Daoy (cell line): ENCODE measurements at regions not wholly inside any gene's neighbourhood (a gene's known extent, or its start where the extent isn't known, plus 50 kb on each side); places are given as distances from the start of the nearest gene placed in this dataset.

ENCODE experiments used
- DNase-seq: peaks from one replicate; pipeline ENCODE4 v3.0.0-alpha.2; 2015; ENCODE audit warnings: low read depth

DNA sequence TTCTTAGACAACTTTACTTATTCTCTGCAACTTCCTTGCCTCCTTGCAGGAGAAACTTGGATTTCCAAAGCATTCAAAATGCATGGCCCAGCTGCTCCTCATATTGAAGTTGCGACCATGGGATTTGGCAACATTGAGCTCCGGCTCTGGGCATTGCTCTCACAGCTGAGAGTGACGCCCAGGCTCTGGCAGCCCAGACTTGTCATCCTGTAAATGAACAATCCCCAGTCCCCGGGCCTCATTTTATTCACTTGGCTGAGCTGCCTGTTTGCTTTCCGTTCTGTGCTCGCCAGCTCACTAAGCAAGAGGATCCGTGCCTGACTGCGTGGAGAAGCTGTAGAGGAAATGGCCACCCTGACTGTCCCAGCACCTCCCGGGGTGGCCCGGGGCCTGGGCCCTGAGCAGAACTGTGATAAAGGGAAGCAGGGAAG is 119.5 kb upstream of the CD93 start:
- DNase-seq, result no peak

DNA sequence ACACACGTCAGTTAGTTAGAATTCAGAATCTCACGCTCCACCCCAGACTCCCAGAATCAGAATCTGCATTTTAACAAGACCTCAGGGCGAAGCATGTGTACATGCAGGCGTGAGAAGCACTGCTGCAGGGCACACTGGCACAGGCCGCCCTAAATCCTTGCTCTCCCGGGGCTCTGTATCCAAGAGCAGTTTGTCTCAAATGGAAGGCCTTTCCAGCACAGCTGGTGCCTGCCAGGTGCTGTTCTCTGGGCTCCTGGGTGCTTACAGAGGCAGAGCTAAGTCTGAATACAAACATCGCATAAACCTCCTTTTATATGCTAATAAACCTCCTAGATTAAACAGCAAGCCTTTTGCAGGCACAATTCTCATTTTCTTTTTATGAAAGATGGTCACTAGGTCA is 119.1 kb upstream of the CD93 start:
- DNase-seq, result no peak

DNA sequence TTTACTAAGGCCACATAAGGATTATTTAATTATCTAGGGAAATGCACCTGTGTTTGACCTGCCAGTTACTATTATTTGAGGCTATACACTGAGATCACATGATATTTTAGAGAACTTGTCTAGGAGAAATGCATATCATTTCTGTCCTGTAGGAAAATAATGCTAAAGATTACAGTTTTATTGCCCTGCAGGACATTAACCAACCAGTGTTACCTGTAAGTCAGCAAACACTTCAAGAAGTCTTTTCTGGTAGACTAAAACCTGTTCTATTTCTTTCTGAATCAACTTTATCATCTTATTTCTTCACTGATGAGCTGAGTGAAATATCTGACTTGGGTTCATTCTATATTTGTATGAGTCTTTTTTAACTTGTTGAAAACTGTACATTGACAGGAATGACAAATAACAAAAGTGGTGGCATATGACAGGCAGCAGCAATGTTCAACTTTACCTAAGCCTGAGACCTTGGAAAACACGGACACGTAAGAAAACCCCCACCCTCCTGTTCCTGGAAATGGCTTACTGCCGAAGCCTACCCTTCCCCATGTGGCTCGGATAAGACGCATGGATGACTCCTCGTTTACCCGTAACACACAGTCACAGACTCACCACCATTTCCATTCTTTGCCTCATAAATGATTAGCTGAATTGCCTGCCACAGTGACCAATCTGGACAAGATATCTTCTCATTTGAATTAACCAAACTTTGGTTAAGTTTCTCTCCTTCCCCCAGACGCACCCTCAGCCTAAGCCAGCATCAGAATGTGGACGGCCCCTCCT is 118.0 kb upstream of the CD93 start:
- no peak for DNase-seq

DNA sequence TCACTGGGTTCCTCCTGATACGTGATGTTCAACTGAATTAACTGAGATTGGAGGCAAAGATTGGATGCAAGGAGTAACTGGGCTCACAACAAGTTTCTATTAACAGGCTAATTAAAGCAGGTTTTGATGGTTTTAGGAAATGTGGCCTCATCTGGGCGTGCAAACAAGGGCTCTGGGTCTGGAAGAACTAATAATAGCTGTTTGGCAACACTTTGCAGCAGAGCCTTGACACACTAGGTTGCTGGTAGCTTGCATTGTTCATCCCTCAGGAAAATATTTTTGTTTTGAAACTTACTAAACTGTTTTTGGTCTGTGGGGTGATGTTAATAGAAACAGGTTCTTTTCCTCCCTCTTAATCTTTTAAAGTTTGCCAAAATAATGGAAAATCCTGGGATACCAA is 117.2 kb upstream of the CD93 start:
- DNase-seq, result no peak

DNA sequence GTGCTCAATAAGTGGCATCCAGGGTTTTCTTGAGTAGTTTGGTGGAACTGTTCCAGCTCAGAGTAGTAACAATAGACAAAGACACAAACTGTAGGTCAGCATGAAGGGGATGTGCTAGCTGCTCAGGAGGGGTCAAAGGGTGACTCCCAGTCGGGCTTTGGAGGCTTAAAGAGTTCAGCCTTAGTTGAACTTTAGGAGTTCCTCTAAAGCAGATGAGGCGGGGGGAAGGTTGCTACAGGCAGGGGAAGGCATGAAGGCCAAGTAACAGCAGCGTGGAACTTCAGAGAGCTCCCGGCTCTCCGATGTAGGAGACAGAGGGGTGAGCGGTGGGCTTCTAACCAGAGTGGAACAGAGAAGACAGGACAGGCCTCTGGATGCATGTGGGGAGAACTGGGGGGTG is 115.5 kb upstream of the CD93 start:
- no peak for DNase-seq

DNA sequence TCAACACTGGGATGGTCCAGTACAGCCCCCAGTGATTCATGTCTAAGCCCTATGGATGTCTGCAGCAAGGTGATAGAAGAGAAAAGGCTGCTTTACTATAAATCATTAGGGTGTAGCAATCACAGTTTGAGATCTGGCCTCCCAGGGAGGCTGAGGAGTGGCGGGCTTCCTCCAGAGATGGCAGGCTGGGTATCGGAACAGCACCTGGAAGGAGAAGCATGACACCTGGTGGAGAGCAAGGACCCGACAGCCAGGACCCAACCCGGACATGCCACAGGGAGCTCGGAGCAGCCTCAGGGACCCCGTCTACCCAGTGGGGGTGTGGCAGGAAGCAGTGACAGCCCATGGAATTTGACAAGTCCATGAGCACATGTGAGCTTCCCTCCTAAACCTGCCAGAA is 114.8 kb upstream of the CD93 start:
- DNase-seq, result peak; percentile 61

DNA sequence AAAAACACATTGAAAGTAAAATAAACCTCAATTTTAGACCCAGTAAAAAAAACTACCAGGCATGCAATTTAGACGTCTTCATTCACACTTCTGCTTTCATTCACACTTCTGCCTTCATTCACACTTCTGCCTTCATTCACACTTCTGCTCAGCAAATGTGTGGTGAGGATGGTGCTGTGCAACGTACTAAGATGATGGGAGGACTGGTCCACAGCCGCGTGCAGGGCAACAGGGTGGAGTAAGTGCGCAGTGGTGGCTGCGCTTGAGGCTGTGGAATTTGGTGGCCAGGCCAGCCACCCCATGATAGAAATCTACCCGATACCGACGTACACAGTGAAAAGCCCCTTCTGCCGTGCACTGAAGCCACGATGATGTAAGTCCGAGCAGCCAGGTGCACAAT is 114.3 kb upstream of the CD93 start:
- no peak for DNase-seq

DNA sequence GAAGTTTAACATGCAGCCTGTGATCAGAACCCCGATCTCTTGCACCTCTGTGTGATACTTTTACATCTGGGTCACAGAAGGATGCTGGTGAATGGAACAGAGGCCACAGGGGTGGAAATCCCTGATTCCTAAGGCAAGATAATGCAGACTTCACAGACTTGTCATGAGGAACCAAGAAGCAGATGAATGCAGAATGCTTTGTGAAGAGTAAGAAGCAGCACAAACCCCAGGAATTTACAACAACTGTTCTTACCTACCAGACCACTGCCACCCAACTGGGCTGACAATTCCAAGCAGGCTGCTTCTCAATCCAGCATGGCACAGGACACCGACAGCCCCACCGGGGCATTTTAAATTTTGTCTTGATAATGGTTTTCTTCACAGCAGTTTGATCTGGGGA is 113.2 kb upstream of the CD93 start:
- no peak for DNase-seq

DNA sequence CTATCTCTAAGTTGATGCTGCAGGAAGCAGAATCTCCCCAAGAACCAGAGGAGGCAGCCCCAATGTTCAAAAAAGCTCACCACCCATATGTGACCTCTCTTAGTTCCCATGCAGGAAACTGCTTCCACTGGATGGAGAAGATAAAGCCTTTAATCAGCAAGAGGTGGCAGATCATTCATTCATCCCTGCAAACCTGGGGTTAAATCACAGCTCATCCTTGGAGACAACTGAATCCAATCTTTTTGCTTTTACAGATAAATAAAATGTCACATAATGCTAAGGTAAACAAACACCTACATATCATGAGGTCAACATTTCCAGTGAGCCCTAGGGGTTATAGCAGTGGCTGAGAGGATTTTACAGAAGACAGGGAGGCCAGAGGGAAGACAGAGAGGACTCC is 112.7 kb upstream of the CD93 start:
- DNase-seq, result no peak

DNA sequence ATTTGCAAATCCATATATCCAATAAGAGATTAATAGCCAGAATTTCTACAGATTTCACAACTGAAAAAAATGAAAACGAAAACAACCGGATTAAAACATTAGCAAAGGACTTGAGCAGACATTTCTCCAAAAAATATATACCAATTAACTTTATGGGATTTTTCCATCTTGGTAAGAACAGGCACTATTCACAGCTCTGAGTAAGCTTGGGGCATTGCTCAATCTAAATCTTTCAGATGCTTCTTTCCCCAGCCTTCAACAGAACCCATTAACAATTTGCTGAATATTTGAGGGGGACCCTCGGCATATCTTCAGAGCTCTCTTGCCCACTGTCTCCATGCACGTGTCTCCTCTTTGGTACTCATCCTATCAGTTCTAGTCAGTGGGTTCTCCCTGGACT is 111.7 kb upstream of the CD93 start:
- no peak for DNase-seq

DNA sequence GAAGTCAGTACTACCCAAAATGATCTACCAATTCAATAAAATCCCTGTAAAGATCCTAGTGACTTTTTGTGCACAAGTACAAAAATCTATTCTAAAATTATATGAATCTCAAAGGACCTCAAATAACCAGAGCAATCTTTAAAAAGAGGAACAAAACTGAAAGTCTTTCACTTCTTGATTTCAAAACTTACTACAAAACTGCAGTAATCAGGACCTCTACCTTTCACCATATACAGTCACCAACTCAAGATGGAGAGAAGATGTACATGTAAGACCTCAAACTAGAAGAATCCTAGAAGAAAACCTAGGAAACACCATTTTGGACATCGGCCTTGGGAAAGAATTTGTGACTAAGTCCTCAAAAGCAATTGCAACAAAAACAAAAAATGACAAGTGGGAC is 109.5 kb upstream of the CD93 start:
- no peak for DNase-seq

DNA sequence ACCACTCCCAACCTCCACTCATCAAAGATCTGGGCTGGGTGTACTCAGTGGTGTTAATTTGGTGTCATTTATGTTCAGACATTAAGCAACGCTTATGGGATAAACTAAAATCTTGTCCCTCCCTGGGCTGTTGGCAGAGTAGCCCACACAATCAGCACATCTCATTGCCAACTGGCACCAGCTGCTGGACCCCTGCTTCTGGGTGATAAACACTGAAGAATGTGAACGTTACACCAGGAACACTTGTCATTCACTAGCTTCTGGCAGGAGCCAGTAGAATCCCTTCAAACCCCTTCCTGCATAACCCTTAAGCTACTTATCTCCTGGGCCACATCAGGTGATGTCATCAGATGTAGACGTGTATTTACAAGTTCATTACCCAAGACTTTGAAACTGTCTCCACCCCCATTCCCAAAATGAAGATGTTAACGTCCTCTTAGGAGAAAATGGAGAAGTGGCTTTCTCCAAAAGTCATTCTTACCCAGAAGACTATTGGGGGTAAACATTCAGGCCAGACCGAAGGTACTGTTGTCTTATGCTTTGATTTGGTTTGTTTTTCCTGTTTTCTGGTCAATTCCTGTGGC is 107.8 kb upstream of the CD93 start:
- DNase-seq, result no peak

DNA sequence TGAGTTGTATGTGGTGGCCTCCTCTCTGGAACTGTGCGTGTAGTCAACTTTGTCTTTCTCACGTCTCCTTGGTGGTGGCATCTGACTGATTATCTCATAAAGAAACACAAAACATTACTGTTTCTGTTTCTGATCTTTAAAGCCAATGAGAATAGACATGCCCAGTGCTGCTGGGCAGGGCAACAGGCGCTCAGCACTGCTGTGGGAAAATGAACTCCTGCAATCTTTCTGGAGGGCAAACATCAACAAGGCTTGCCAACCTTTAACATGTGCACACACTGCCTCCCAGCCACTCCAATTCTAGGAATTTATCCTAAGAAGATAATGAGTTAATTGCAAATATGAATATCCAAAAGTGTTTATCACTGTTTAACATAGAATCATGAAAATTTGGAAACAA is 106.3 kb upstream of the CD93 start:
- DNase-seq, result no peak

DNA sequence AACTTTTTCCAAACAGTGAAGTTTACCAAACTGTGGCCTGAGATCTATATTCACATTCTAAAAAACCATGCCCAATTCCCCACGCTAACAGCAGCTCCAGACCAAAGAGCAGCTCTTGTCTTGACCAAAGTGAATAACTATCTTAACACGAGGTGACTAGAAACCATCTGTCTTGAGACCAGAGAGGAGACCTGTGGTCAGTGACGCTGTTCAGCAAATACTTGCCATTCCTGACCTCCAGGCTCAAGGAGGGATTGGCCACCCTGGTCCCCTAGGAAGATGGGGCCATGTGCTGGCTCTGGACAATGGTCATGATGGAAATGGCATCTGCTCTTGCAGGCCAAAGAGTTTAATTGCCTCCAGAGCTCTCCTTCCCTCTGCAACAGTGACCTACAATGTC is 104.4 kb upstream of the CD93 start:
- DNase-seq, result no peak

DNA sequence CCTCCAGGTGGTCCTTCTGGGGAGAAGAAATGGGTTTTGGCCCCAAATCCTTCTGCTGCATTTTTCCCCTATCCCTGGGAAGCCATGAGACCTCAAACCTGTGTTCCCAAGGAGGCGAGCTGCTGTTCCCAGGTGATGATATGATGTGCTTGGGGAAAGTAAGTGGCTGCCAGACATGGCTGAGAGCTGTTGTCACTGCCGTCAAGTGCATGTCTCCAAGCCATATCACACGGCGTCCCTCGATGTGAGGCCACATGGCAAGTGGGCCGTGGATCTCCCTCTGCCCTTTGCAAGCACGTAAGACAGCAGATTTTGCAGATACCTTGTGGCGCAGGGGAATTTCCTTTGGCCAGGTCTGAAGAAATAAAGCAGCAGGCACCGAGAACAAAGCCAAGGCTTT is 103.7 kb upstream of the CD93 start:
- no peak for DNase-seq

DNA sequence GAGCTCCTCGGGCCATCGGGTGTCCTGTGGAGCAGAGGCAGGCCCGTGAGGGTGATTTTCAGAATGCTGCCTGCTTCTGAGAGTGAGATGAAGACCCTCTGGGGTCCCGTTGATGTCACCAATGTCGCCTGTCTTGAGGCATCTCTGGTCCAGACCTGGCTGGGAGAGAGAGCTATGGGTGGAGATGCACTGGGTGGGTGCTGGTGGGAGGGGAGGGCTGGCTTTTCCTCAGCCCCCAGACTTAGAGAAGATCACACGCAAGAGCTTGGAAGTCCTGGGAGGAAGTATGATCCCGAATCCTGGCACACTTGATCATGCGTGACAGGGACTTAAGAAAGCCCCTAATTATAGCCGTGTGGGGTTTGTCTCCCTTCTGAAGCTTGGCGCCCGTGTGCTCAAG is 103.2 kb upstream of the CD93 start:
- no peak for DNase-seq

DNA sequence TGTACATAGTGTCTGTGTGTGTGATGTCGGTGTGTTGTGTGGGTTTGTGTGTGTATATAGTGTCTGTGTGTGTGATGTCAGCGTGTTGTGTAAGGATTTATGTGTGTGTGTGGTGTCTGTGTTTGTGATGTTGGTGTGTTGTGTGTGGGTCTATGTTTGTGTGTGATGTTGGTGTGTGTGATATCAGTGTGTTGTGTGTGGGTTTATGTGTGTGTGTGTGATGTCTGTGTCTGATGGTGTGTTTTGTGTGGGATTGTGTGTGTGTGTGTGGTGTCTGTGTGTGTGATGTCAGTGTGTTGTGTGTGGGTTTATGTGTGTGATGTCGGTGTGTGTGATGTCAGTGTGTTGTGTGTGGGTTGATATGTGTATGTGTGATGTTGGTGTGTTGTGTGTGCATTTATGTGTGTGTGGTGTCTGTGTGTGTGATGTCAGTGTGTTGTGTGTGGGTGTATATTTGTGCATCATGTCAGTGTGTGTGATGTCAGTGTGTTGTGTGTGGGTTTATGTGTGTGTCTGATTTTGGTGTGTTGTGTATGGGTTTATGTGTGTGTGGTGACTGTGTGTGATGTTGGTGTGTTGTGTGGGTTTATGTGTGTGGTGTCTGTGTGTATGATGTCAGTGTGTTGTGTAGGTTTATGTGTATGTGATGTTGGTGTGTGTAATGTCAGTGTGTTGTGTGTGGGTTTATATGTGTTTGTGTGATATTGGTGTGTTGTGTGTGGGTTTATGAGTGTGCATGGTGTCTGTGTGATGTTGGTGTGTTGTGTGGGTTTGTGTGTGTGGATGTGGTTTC is 102.4 kb upstream of the CD93 start:
- DNase-seq, result no peak

DNA sequence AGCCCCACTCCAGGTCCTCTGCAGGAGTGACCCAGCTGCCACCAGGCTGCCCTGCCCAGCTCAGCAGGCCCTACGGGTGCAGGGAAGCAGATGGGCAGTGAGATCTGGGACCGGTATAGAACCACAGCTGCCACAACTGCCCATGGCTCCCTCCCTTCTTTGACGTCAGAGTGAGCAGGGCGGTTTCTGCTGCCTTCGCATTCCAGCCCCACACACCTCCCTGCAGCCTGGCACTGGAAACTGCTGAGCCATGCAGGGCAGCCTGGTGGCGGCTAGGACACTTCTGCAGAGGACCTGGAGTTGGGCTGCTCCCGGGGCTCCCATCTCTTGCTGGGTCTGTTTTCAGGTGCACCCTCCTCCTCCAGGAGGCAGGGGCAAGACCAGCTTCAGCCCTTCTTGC is 101.6 kb upstream of the CD93 start:
- DNase-seq, result peak; percentile 40

DNA sequence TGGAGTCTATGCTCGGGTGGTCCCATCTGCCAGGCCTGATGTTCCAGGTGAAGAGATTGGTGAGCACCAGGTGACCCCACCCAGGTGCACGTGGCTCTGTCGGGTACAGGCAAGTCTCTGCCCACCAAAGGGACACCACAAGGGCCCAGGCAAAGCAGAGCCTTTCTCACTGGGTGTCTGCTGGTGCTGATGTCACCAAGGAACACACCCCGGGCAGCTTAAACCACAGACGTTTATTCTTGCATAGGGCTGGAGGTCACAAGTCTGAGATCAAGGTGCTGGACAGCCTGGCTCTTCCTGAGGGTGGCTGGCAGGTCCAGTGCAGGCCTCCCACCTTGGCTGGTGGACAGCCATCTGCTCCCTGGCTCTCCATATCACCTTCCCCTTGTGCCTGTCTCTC is 100.7 kb upstream of the CD93 start:
- no peak for DNase-seq

DNA sequence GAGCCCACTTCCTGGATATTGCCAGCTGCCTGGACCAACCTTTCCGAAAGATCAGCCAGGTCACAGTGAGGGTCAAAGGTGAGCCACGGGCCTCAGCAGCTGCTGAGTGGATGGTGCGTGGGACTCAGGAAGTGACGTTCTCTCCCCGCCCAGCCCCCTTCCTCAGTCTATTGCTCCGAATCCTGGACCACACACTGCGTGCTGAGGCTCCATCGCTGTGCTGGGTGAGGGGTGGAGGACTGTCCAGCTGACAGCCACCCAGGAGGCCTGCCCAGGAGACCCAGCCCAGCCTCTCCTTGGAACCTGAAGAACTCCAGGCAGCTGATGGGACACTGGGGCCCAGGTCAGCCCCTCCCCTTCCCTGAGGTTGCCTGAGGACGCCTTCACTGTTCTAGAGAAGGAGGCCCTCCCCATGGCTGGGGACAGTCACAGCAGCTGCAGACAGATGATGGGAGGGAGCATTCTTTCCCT is 94.4 kb upstream of the CD93 start:
- DNase-seq, result no peak

DNA sequence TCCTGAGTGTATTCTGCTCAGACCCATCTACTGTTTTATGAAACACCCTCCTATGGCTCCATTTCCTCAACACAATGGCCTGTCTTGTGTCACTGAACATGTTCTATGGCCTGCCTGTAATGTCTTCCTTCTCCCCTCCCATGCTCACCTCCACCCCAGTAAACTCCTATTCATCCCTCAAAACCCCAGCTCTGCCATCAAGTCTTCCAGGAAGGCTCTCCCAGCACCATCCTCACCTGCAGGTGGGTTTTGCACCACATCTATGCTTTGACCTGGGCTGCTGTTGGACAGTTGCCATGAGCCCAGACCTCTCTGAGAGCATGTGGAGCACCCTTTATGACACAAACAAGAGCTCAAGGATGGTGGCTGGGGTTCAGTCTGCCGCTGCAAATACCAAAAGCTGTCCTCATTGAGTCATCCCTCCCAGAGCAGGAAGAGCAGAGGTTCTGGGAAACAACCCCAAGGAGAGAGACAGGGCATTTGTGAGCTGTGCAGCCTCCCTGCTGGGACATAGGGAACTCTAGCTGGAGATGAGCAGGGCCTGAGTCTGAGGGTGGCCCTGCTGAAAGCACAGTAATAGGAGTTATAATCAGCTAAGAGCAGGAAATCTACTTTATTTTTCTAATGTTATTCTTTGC is 93.8 kb upstream of the CD93 start:
- DNase-seq, result no peak

DNA sequence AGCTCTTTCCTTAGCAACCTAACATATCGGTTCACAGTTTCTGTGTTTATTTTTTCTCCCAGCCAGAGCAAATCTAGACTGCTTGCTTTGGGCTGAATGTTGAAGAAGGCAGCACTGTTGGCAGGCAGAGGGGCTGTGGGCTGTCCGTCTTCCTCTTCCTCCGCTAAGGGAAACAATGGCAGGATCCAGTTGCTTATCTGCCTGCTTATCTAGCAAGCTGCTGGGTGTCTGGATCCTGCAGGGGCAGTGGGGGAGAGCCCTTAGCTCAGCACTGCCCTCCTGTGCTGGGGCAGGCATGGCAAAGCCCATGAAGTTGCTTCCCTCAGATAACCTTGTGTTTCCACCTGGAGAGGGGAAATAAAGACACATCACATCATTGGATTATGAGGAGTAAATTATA is 92.7 kb upstream of the CD93 start:
- no peak for DNase-seq

DNA sequence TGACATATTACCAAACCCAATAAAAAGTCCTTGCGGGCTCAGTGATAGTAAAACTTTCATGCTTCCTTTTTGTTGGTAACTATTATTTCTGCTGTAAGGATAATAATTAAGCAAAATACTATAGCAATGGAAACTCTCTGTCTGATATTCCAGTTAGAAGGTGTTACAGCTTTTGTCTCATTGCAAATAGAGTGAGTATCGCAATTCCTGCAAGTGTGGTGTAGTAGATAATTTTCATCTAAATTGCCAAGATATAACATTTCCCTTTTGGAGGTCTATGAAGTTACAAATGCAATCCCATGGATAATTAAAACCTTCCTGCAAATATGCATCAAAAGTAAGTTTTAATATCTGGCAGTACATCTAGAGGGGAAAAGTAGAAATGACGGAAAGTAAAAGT is 88.7 kb upstream of the CD93 start:
- DNase-seq, result no peak
